ENCODE measurements at regions not wholly inside any gene's neighbourhood (a gene's known extent, or its start where the extent isn't known, plus 50 kb on each side); places are given as distances from the start of the nearest gene placed in this dataset.

DNA sequence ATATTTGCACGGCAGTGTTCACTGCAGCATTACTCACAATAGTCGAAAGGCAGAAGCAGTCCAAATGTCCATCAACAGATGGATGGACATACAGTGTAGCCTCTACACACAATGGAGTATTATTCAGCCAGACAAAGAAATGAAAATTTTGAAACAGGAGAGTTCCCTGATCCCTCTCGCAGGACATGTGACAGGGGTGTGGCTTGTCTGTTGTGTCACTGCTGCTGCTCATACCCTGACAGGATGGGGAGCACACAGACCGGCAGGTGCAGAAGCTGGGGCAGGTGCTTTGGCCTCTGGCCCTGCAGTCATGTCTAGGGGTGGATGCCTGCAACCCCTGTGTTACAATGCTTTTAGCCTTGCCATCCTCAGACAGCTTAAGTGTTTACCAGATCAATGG is 204.3 kb downstream of the EFNB2 start:
- Histone ChIP-seq H3K36me3 (no peaks in the 10 kb centered on the region), H3K27me3 (no peaks in the 10 kb centered on the region), H3K27ac (no peak overlapping the region), H3K4me1 (no peaks in the 10 kb centered on the region), H3K4me3 (no peak overlapping the region), H3K9me3 (no peaks in the 10 kb centered on the region)
- intact Hi-C loops (cut with DNase I): no loop called here
- TF ChIP-seq, protein P1, sequence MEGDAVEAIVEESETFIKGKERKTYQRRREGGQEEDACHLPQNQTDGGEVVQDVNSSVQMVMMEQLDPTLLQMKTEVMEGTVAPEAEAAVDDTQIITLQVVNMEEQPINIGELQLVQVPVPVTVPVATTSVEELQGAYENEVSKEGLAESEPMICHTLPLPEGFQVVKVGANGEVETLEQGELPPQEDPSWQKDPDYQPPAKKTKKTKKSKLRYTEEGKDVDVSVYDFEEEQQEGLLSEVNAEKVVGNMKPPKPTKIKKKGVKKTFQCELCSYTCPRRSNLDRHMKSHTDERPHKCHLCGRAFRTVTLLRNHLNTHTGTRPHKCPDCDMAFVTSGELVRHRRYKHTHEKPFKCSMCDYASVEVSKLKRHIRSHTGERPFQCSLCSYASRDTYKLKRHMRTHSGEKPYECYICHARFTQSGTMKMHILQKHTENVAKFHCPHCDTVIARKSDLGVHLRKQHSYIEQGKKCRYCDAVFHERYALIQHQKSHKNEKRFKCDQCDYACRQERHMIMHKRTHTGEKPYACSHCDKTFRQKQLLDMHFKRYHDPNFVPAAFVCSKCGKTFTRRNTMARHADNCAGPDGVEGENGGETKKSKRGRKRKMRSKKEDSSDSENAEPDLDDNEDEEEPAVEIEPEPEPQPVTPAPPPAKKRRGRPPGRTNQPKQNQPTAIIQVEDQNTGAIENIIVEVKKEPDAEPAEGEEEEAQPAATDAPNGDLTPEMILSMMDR (IDR thresholded peaks at IDR 0.05): no peak
- DNase-seq (ENCODE audit: low spot score in 2 of 2): no peak

DNA sequence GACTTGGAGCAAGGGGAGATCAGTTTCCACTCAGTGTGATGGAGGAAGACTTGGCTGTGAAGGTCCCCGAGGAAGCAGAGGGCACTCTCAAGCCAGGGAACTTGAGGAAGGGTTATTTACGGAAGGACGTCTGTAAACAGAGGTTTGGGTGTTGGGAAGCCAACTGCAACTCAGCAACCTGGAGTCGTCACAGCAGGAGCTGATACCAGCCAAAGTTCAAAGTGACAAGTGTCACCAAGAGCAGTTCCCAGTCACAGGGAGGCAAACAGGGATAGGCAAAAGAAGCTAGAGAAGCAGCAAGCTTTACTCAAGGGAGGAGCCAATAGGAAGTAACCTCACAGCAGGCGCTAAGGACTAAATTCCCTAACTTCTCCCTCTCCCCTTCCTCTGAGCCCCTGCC is 205.5 kb downstream of the EFNB2 start:
- TF ChIP-seq, protein P1 (IDR thresholded peaks at IDR 0.05): no peak
- no peaks in the 10 kb centered on the region for H3K27me3 ChIP-seq
- H3K36me3 ChIP-seq: no peaks in the 10 kb centered on the region
- no peak overlapping the region for H3K4me3 ChIP-seq
- no peak for DNase-seq (ENCODE audit: low spot score in 2 of 2)
- H3K9me3 ChIP-seq: no peaks in the 10 kb centered on the region
- H3K4me1 ChIP-seq: no peaks in the 10 kb centered on the region
- H3K27ac ChIP-seq: no peak overlapping the region
- intact Hi-C loops (cut with DNase I): no loop called here

DNA sequence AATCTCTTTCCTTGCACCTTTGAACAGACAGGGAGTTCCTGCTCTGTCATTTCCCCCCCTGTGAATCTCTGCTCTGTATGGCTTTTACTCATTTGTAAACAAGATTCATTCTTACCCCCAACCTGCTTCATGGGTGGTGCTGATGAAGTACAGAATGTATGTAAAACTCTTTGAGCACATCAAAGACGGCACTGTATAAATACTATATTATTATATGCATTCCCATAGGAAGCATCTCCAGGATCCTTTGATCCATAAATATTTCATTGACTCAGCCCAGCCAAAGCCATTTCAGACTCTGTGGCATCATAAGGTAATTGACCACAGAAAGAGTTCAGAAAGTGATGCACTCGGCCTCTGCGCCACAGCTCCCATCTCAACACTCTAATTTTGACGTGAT is 208.7 kb downstream of the EFNB2 start:
- peaks cover 5 to 8% of the 10 kb centered on the region in 2 donors for H3K9me3 ChIP-seq

DNA sequence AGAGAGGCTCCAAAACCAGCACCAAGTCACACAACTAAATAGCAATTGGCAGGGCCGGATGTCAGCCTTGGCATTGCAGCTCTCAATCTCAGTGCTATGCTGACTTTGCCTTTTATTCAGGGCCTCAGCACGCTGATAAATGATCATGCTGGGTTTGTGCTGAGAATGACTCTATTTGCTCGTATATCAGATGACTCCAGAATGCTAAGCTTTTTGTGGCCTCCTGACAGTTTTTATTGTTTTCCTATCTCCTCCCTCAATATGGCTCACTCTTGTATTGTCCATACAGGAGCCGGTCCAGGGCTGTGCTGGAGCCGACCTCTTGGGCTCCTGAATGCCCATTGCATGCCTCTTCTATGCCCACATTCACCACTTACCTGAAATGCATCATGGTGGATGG is 211.0 kb downstream of the EFNB2 start:
- Histone ChIP-seq H3K27me3 (no peaks in the 10 kb centered on the region), H3K27ac (no peak overlapping the region), H3K9me3 (peaks cover 5 to 8% of the 10 kb centered on the region in 2 donors), H3K4me1 (no peaks in the 10 kb centered on the region), H3K4me3 (no peak overlapping the region), H3K36me3 (no peaks in the 10 kb centered on the region)
- no peak for DNase-seq (ENCODE audit: low spot score in 2 of 2)
- TF ChIP-seq, protein P1 (IDR thresholded peaks at IDR 0.05): no peak
- intact Hi-C loops (cut with DNase I): no loop called here

More for the DNA sequence above, 208.7 kb downstream of the EFNB2 start:
- DNase-seq (ENCODE audit: low spot score in 2 of 2): no peak
- no peak overlapping the region for H3K27ac ChIP-seq
- H3K27me3 ChIP-seq: no peaks in the 10 kb centered on the region
- H3K4me3 ChIP-seq: no peak overlapping the region
- TF ChIP-seq, protein P1 (IDR thresholded peaks at IDR 0.05): no peak
- no peaks in the 10 kb centered on the region for H3K4me1 ChIP-seq
- H3K36me3 ChIP-seq: no peaks in the 10 kb centered on the region
- intact Hi-C loops (cut with DNase I): no loop called here

DNA sequence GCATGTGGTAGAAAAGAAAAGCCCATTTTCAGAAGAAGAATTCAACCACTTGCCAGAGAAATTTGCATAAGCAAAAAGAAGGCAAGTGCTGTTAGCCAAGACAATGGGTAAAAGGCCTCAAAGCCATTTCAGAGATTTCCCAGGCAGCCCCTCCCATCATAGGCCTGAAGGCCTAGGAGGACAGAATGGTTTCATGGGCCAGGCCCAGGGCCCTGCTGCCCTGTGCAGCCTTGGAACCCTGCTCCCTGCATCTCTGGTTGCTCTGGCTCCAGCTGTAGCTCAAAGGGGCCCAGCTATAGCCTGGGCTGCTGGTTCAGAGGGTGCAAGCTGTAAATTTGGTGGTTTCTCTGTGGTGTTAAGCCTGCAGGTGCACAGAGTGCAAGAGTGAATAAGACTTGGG is 212.8 kb downstream of the EFNB2 start:
- intact Hi-C loops (cut with DNase I): no loop called here
- Histone ChIP-seq H3K27me3 (no peaks in the 10 kb centered on the region), H3K4me3 (no peak overlapping the region), H3K27ac (no peak overlapping the region), H3K9me3 (peaks cover 5 to 8% of the 10 kb centered on the region in 2 donors), H3K4me1 (no peaks in the 10 kb centered on the region), H3K36me3 (no peaks in the 10 kb centered on the region)
- TF ChIP-seq, protein P1 (IDR thresholded peaks at IDR 0.05): no peak
- DNase-seq (ENCODE audit: low spot score in 2 of 2): no peak

DNA sequence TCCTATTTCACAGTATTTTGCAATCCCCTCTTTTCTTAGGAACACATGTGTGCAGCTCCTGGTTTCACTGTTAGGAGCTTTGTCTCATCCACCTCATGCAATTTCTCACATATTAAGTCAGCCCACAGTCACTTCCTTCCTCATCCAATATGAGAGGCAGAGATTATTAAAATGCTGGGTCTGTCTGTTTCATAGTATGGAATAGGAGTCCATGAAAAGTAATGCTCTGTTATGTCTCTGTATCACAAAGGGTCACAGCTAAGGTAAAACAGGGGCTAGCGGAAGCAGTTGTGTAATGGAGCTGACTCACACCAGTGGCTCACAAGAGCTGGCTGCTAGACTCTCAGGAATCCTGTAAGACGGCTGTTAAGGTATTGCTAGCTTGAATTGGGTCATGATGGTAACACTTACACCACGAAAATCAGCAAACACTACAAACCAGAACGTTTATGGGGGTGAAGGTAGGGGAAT is 216.5 kb downstream of the EFNB2 start:
- TF ChIP-seq, protein P1 (IDR thresholded peaks at IDR 0.05): no peak
- intact Hi-C loops (cut with DNase I): no loop called here
- no peak for DNase-seq (ENCODE audit: low spot score in 2 of 2)
- Histone ChIP-seq H3K27me3 (no peaks in the 10 kb centered on the region), H3K4me3 (no peak overlapping the region), H3K4me1 (no peaks in the 10 kb centered on the region), H3K27ac (no peak overlapping the region), H3K36me3 (no peaks in the 10 kb centered on the region), H3K9me3 (peaks cover 5 to 8% of the 10 kb centered on the region in 2 donors)

Data from ascending aorta (tissue), 2 donors.